ENCODE measurements at regions not wholly inside any gene's neighbourhood (a gene's known extent, or its start where the extent isn't known, plus 50 kb on each side); places are given as distances from the start of the nearest gene placed in this dataset.

GRCh38 chr18:29661924-29662323 is 1380.6 kb downstream of the DSC3 start:
- no peak for TF ChIP-seq SPI1 (IDR thresholded peaks at IDR 0.05; ENCODE audit: borderline replicate concordance, low read depth)
- no peak for TF ChIP-seq POLR2AphosphoS5 (IDR thresholded peaks at IDR 0.05; ENCODE audit: low read depth)
- no peak for TF ChIP-seq CTCF (IDR thresholded peaks at IDR 0.05; ENCODE audit: insufficient read depth, low read length)
- no peak for TF ChIP-seq REST (IDR thresholded peaks at IDR 0.05; ENCODE audit: insufficient replicate concordance, low read depth)
- TF ChIP-seq GABPA (IDR thresholded peaks at IDR 0.05; ENCODE audit: low read depth), result no peak
- H3K27me3 ChIP-seq (ENCODE audit: insufficient read depth, poor library complexity, severe bottlenecking), result no peaks in the 10 kb centered on the region
- H3K27ac ChIP-seq (replicated peaks), result no peak overlapping the region
- no peak overlapping the region for H3K4me3 ChIP-seq (replicated peaks; ENCODE audit: insufficient read depth, low read length)
- no peak for DNase-seq (ENCODE audit: low read depth in 1 of 2, low spot score in 1 of 2)

- no peak overlapping the region for H3K4me3 ChIP-seq (replicated peaks; ENCODE audit: insufficient read depth, low read length)
- no peaks in the 10 kb centered on the region for H3K27me3 ChIP-seq (ENCODE audit: insufficient read depth, poor library complexity, severe bottlenecking)
- TF ChIP-seq SPI1 (IDR thresholded peaks at IDR 0.05; ENCODE audit: borderline replicate concordance, low read depth), result no peak
- no peak for DNase-seq (ENCODE audit: low read depth in 1 of 2, low spot score in 1 of 2)
- no peak overlapping the region for H3K27ac ChIP-seq (replicated peaks)
These were observed 1381.8 kb downstream of the DSC3 start for GRCh38 chr18:29660777-29661176.

- Histone ChIP-seq H3K27ac (replicated peaks) (no peak overlapping the region), H3K4me3 (replicated peaks; ENCODE audit: insufficient read depth, low read length) (no peak overlapping the region), H3K27me3 (ENCODE audit: insufficient read depth, poor library complexity, severe bottlenecking) (no peaks in the 10 kb centered on the region)
- TF ChIP-seq GABPA (IDR thresholded peaks at IDR 0.05; ENCODE audit: low read depth), result no peak
- no peak for DNase-seq (ENCODE audit: low read depth in 1 of 2, low spot score in 1 of 2)
These were observed 1388.8 kb downstream of the DSC3 start for GRCh38 chr18:29653671-29654215.

GRCh38 chr18:29652797-29653196 is 1389.7 kb downstream of the DSC3 start:
- DNase-seq (ENCODE audit: low read depth in 1 of 2, low spot score in 1 of 2), result no peak
- H3K4me3 ChIP-seq (replicated peaks; ENCODE audit: insufficient read depth, low read length), result no peak overlapping the region
- H3K27me3 ChIP-seq (ENCODE audit: insufficient read depth, poor library complexity, severe bottlenecking), result no peaks in the 10 kb centered on the region
- H3K27ac ChIP-seq (replicated peaks), result no peak overlapping the region
- TF ChIP-seq SPI1 (IDR thresholded peaks at IDR 0.05; ENCODE audit: borderline replicate concordance, low read depth) (no peak), GABPA (IDR thresholded peaks at IDR 0.05; ENCODE audit: low read depth) (no peak), CTCF (IDR thresholded peaks at IDR 0.05; ENCODE audit: insufficient read depth, low read length) (no peak), POLR2AphosphoS5 (IDR thresholded peaks at IDR 0.05; ENCODE audit: low read depth) (no peak), REST (IDR thresholded peaks at IDR 0.05; ENCODE audit: insufficient replicate concordance, low read depth) (no peak)

- Histone ChIP-seq H3K4me3 (replicated peaks; ENCODE audit: insufficient read depth, low read length) (no peak overlapping the region), H3K27ac (replicated peaks) (no peak overlapping the region), H3K27me3 (ENCODE audit: insufficient read depth, poor library complexity, severe bottlenecking) (no peaks in the 10 kb centered on the region)
- no peak for DNase-seq (ENCODE audit: low read depth in 1 of 2, low spot score in 1 of 2)
- TF ChIP-seq REST (IDR thresholded peaks at IDR 0.05; ENCODE audit: insufficient replicate concordance, low read depth) (no peak), CTCF (IDR thresholded peaks at IDR 0.05; ENCODE audit: insufficient read depth, low read length) (no peak), GABPA (IDR thresholded peaks at IDR 0.05; ENCODE audit: low read depth) (no peak), SPI1 (IDR thresholded peaks at IDR 0.05; ENCODE audit: borderline replicate concordance, low read depth) (no peak), POLR2AphosphoS5 (IDR thresholded peaks at IDR 0.05; ENCODE audit: low read depth) (no peak)
These were observed 1391.3 kb downstream of the DSC3 start for GRCh38 chr18:29651122-29651680.
